H1 (cell line): ENCODE measurements at regions not wholly inside any gene's neighbourhood (a gene's known extent, or its start where the extent isn't known, plus 50 kb on each side); places are given as distances from the start of the nearest gene placed in this dataset.

Source experiments
- CTCF ChIA-PET: fragments of 300-600 bp; sonication (Branson Sonifier 250); formaldehyde crosslinking; loops from one replicate; lab custom pipeline; 2021; ENCODE audit not compliant: partially characterized antibody; lab: Charles Lee
- POLR2A ChIA-PET: fragments of 300-600 bp; sonication (Branson Sonifier 250); formaldehyde crosslinking; loops from one replicate; lab custom pipeline; 2021; ENCODE audit warnings: inconsistent platforms; ENCODE audit not compliant: partially characterized antibody; lab: Charles Lee
- DNase-seq, 2 experiments: peaks; one replicate each; pipeline versions ENCODE4 v3.0.0 to v3.0.0-alpha.2; 2010 to 2022; ENCODE audit warnings: low spot score in 2 of 2, low read depth in 1 of 2, mixed read lengths in 1 of 2
- FAIRE-seq: peaks from 2 replicates; lab custom pipeline; 2011; peaks lifted over from hg19 to GRCh38; lab: Jason Lieb, UNC
- H2AFZ ChIP-seq: 2 replicates; pipeline ENCODE4 v1.8.1; 2012; ENCODE audit warnings: low read length, inconsistent platforms
- H2AK5ac ChIP-seq: 2 replicates; pipeline ENCODE4 v1.6.1; 2013; ENCODE audit warnings: low read depth, low read length
- H2BK120ac ChIP-seq: replicated peaks from 2 replicates; pipeline ENCODE3; 2013; ENCODE audit warnings: low read depth, low read length, inconsistent platforms
- H2BK12ac ChIP-seq: 2 replicates; pipeline ENCODE4 v1.6.1; 2013; ENCODE audit warnings: low read depth, low read length
- H2BK15ac ChIP-seq: 2 replicates; pipeline ENCODE4 v1.6.1; 2013; ENCODE audit warnings: low read length
- H2BK20ac ChIP-seq: 2 replicates; pipeline ENCODE4 v1.6.1; 2013; ENCODE audit warnings: low read length
- H2BK5ac ChIP-seq: 2 replicates; pipeline ENCODE4 v1.6.1; 2013; ENCODE audit warnings: low read depth, low read length
- H3K14ac ChIP-seq: 2 replicates; pipeline ENCODE4 v1.6.1; 2013; ENCODE audit warnings: inconsistent platforms; ENCODE audit not compliant: insufficient read length
- H3K18ac ChIP-seq: 2 replicates; pipeline ENCODE4 v1.6.1; 2013; ENCODE audit warnings: low read length; ENCODE audit errors: extremely low read depth
- H3K23ac ChIP-seq: 2 replicates; pipeline ENCODE4 v1.6.1; 2013; ENCODE audit warnings: inconsistent platforms; ENCODE audit not compliant: insufficient read length
- H3K23me2 ChIP-seq: 2 replicates; pipeline ENCODE4 v1.6.1; 2013; ENCODE audit warnings: low read depth, low read length
- H3K27ac ChIP-seq: 2 replicates; pipeline ENCODE4 v1.6.1; 2011; ENCODE audit warnings: low read depth, low read length, inconsistent platforms
- H3K27me3 ChIP-seq, 4 experiments: replicated peaks in 1 of 4; 1 replicate in 1 of 4; 2 replicates in 3 of 4; pipeline versions ENCODE4 v1.6.1 to v1.8.1; 2011 to 2013; ENCODE audit warnings: low read length in 3 of 4, mild to moderate bottlenecking in 3 of 4, inconsistent platforms in 2 of 4, mixed read lengths in 2 of 4, moderate library complexity in 1 of 4; ENCODE audit not compliant: control insufficient read depth in 3 of 4, insufficient read depth in 3 of 4; ENCODE audit errors: extremely low read depth in 1 of 4
- H3K36me3 ChIP-seq, 4 experiments: 2 replicates each; pipeline versions ENCODE4 v1.6.1 to v1.8.1; 2011 to 2013; ENCODE audit warnings: mild to moderate bottlenecking in 4 of 4, low read length in 3 of 4, moderate library complexity in 2 of 4, control low read depth in 1 of 4, inconsistent platforms in 1 of 4; ENCODE audit not compliant: insufficient read depth in 4 of 4, control insufficient read depth in 2 of 4
- H3K4ac ChIP-seq: replicated peaks from 2 replicates; pipeline ENCODE3; 2013; ENCODE audit warnings: low read length, low read depth, mixed read lengths, inconsistent platforms; ENCODE audit not compliant: insufficient read length
- H3K4me1 ChIP-seq, 4 experiments: replicated peaks in 1 of 4; 1 replicate in 1 of 4; 2 replicates in 3 of 4; pipeline versions ENCODE4 v1.6.1 to v1.8.1; 2011 to 2013; ENCODE audit warnings: low read length in 3 of 4, inconsistent platforms in 2 of 4, mixed read lengths in 1 of 4; ENCODE audit not compliant: insufficient read depth in 4 of 4, control insufficient read depth in 3 of 4
- H3K4me2 ChIP-seq, 2 experiments: 2 replicates each; pipeline versions ENCODE4 v1.6.1 to v1.8.1; 2011 to 2013; ENCODE audit warnings: low read depth in 2 of 2, low read length in 2 of 2, control low read depth in 1 of 2, inconsistent platforms in 1 of 2, mild to moderate bottlenecking in 1 of 2; ENCODE audit not compliant: insufficient read depth in 1 of 2
- H3K4me3 ChIP-seq, 4 experiments: fragments of 200-600, 300-600 bp in 1 of 4; sonication (generic), shearing (Covaris generic), sonication (Bioruptor Twin) in 1 of 4; 2 replicates each; pipeline versions ENCODE4 v1.5.1 to v1.8.1; 2011 to 2016; ENCODE audit warnings: low read length in 4 of 4, low read depth in 3 of 4, control low read depth in 2 of 4, inconsistent platforms in 2 of 4, mild to moderate bottlenecking in 2 of 4, mixed read lengths in 1 of 4, moderate library complexity in 1 of 4; ENCODE audit not compliant: insufficient read depth in 2 of 4; ENCODE audit errors: extremely low read depth in 1 of 4
- H3K56ac ChIP-seq: replicated peaks from 2 replicates; pipeline ENCODE3; 2013; ENCODE audit warnings: low read depth, mild to moderate bottlenecking, mixed read lengths, low read length, inconsistent platforms; ENCODE audit not compliant: insufficient read length
- H3K79me1 ChIP-seq: 2 replicates; pipeline ENCODE4 v1.6.1; 2013; ENCODE audit warnings: low read depth, low read length, control low read depth
- H3K79me2 ChIP-seq, 2 experiments: 2 replicates each; pipeline versions ENCODE4 v1.6.1 to v1.8.1; 2012 to 2013; ENCODE audit warnings: low read length in 2 of 2, mild to moderate bottlenecking in 2 of 2, inconsistent platforms in 1 of 2; ENCODE audit not compliant: insufficient read depth in 2 of 2, control insufficient read depth in 1 of 2
- H3K9ac ChIP-seq, 4 experiments: replicated peaks in 1 of 4; 1 replicate in 1 of 4; 2 replicates in 3 of 4; pipeline versions ENCODE4 v1.6.1 to v1.8.1; 2011 to 2013; ENCODE audit warnings: low read depth in 3 of 4, low read length in 3 of 4, control low read depth in 2 of 4, mild to moderate bottlenecking in 2 of 4, moderate library complexity in 2 of 4, inconsistent platforms in 1 of 4; ENCODE audit errors: extremely low read depth in 1 of 4
- H3K9me3 ChIP-seq, 2 experiments: 2 replicates each; pipeline versions ENCODE4 v1.6.1 to v1.8.1; 2012 to 2013; ENCODE audit warnings: mild to moderate bottlenecking in 2 of 2, moderate library complexity in 2 of 2, control low read depth in 1 of 2, inconsistent platforms in 1 of 2, low read depth in 1 of 2, low read length in 1 of 2, mixed read lengths in 1 of 2; ENCODE audit not compliant: insufficient read depth in 2 of 2
- H4K20me1 ChIP-seq, 2 experiments: replicated peaks in 1 of 2; 2 replicates each; pipeline versions ENCODE3 to v1.8.1; 2011 to 2013; ENCODE audit warnings: inconsistent platforms in 2 of 2, low read length in 2 of 2, mild to moderate bottlenecking in 1 of 2; ENCODE audit not compliant: insufficient read depth in 2 of 2, control insufficient read depth in 1 of 2
- H4K5ac ChIP-seq: 2 replicates; pipeline ENCODE4 v1.6.1; 2013; ENCODE audit warnings: low read length, low read depth, mixed read lengths, inconsistent platforms; ENCODE audit not compliant: insufficient read length
- H4K8ac ChIP-seq: 2 replicates; pipeline ENCODE4 v1.8.0; 2013; ENCODE audit warnings: mild to moderate bottlenecking, moderate library complexity, low read length, inconsistent platforms; ENCODE audit not compliant: insufficient read depth; ENCODE audit errors: extremely low read depth
- H4K91ac ChIP-seq: replicated peaks from 2 replicates; pipeline ENCODE3; 2013; ENCODE audit warnings: low read length, mixed read lengths, inconsistent platforms; ENCODE audit not compliant: insufficient read length
- BACH1 ChIP-seq: IDR thresholded peaks from 2 replicates; pipeline ENCODE4 v1.6.1; 2012; ENCODE audit warnings: low read length, improper control_type of control experiment
- CHD1 ChIP-seq: IDR thresholded peaks from 2 replicates; pipeline ENCODE4 v1.6.1; 2012; ENCODE audit warnings: low read depth, low read length, improper control_type of control experiment
- CREB1 ChIP-seq: IDR thresholded peaks from 2 replicates; pipeline ENCODE4 v1.6.1; 2012; ENCODE audit warnings: inconsistent platforms
- EGR1 ChIP-seq: IDR thresholded peaks from 2 replicates; pipeline ENCODE4 v1.6.1; 2011; ENCODE audit warnings: low read depth, low read length, borderline replicate concordance
- EP300 ChIP-seq, 2 experiments: IDR thresholded peaks; 1 replicate in 1 of 2; 2 replicates in 1 of 2; pipeline ENCODE4 v1.6.1; 2011 to 2012; ENCODE audit warnings: low read depth in 2 of 2, low read length in 2 of 2, mild to moderate bottlenecking in 2 of 2, borderline replicate concordance in 1 of 2, inconsistent platforms in 1 of 2, moderate library complexity in 1 of 2
- GABPA ChIP-seq: IDR thresholded peaks from 2 replicates; pipeline ENCODE4 v1.6.1; 2011; ENCODE audit warnings: mild to moderate bottlenecking, low read length, moderate library complexity, borderline replicate concordance; ENCODE audit not compliant: insufficient read depth
- KDM5A ChIP-seq: fragments of 200-600 bp; IDR thresholded peaks from 2 replicates; pipeline ENCODE4 v1.7.1; 2012; ENCODE audit warnings: mild to moderate bottlenecking, low read length, inconsistent platforms, mixed read lengths
- RBBP5 ChIP-seq: IDR thresholded peaks from 2 replicates; pipeline ENCODE4 v1.7.1; 2012; ENCODE audit warnings: low read depth, mild to moderate bottlenecking, inconsistent platforms, low read length, moderate library complexity, borderline replicate concordance
- RFX5 ChIP-seq: IDR thresholded peaks from 2 replicates; pipeline ENCODE4 v1.6.1; 2011; ENCODE audit warnings: low read depth, low read length, improper control_type of control experiment, borderline replicate concordance
- SRF ChIP-seq: IDR thresholded peaks from 2 replicates; pipeline ENCODE4 v1.6.1; 2011; ENCODE audit warnings: mild to moderate bottlenecking, low read depth, low read length, moderate library complexity
- SUZ12 ChIP-seq: fragments of 200-600 bp; sonication (generic); IDR thresholded peaks from 2 replicates; pipeline ENCODE4 v1.6.1; 2012; ENCODE audit warnings: mild to moderate bottlenecking, inconsistent platforms, low read length, moderate library complexity, mixed read lengths
- WGBS, 2 experiments: shearing (Covaris generic) in 1 of 2; methylation state at CpG; one replicate each; pipeline versions ENCODE4 v1.1.6 to v1.1.7; 2013 to 2015; ENCODE audit warnings: low lambda C conversion rate in 2 of 2, mixed read lengths in 2 of 2, inconsistent platforms in 1 of 2, low coverage in 1 of 2, missing lambda C conversion rate in 1 of 2; ENCODE audit not compliant: insufficient replicate concordance in 2 of 2, insufficient coverage in 1 of 2, insufficient read length in 1 of 2; ENCODE audit errors: extremely low coverage in 1 of 2, missing lambda C conversion rate in 1 of 2; 5-methylcytosine and 5-hydroxymethylcytosine counted together

DNA sequence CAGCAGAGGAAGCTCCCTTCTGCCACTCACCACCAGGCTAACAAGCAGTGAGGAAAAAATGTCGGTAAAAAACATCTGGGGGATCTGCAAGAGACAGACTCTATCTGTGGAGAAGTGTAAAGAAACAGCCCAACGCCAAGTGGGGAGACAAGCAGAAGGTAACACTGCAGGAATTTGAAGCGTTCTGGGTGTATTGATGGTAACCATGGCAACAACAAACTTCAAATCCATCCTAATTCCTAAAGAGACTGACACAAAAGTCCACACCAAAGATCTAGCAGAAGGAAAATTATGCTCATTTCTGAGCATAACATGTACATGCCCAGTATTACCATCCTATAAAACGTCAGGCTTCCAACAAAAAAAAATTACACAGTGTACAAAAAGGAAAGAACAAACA is 449.3 kb downstream of the GABRB3 start:
- H3K36me3 ChIP-seq: peaks cover 0 to 7% (median 0%) of the 10 kb centered on the region in 4 experiments; a peak in 1 of 8 replicates
- H3K9ac ChIP-seq: no peak overlapping the region
- H3K79me2 ChIP-seq: no peaks in the 10 kb centered on the region
- no peak overlapping the region for H3K4ac ChIP-seq
- H2BK120ac ChIP-seq: no peak overlapping the region
- H3K18ac ChIP-seq: no peak overlapping the region
- H2BK5ac ChIP-seq: no peak overlapping the region; the same call in 1 of the 2 replicates
- no peak overlapping the region for H3K4me2 ChIP-seq
- H4K91ac ChIP-seq: no peak overlapping the region
- no peaks in the 10 kb centered on the region for H3K23me2 ChIP-seq
- peak overlapping the region; percentile 88 for H2BK15ac ChIP-seq
- ChIA-PET POLR2A (no interaction called here), CTCF (no interaction called here)
- H2BK12ac ChIP-seq: peak overlapping the region; percentile 93
- peak overlapping the region; percentile 26; the same call in 1 of the 2 replicates for H2AK5ac ChIP-seq
- 88% methylated on average over 4 of the region's 4 CpGs; no CpG with 5 or more reads in 1 of the 2 experiments for WGBS, 2 experiments
- H3K9me3 ChIP-seq: 0 out of 4 replicates have a peak, but pooled peaks cover 0 to 4% of the 10 kb centered on the region in 2 experiments
- H3K14ac ChIP-seq: no peak overlapping the region
- DNase-seq: no peak
- H3K27ac ChIP-seq: no peak overlapping the region
- no peak for FAIRE-seq
- H3K4me3 ChIP-seq: no peak overlapping the region
- H3K56ac ChIP-seq: no peak overlapping the region
- no peak overlapping the region for H4K8ac ChIP-seq
- peaks cover 0 to 4% (median 2%) of the 10 kb centered on the region in 4 experiments; a peak in 5 of 7 replicates for H3K4me1 ChIP-seq
- H2BK20ac ChIP-seq: peak overlapping the region; percentile 82; the same call in 1 of the 2 replicates
- H3K27me3 ChIP-seq: no peaks in the 10 kb centered on the region
- no peaks in the 10 kb centered on the region for H3K79me1 ChIP-seq
- no peak overlapping the region for H2AFZ ChIP-seq
- no peaks in the 10 kb centered on the region for H4K20me1 ChIP-seq
- no peak overlapping the region for H4K5ac ChIP-seq
- no peak overlapping the region for H3K23ac ChIP-seq
- TF ChIP-seq CREB1 (no peak), SRF (no peak), RFX5 (no peak), BACH1 (no peak), EGR1 (no peak), SUZ12 (no peak), CHD1 (no peak), KDM5A (no peak), GABPA (no peak), EP300 (IDR thresholded peaks at IDR 0.05; ENCODE audit: borderline replicate concordance in 1 of 2, low read depth in 2 of 2, low read length in 2 of 2) (no peak), RBBP5 (no peak)
